Skin epidermis (tissue), 12 donors: ENCODE measurements at regions not wholly inside any gene's neighbourhood (a gene's known extent, or its start where the extent isn't known, plus 50 kb on each side); places are given as distances from the start of the nearest gene placed in this dataset.

Experiments used
- H3K27ac ChIP-seq, 21 experiments: fragments of 200-600 bp; sonication (generic) in 11 of 21; one replicate each; pipeline ENCODE4 v1.5.0; 2020; ENCODE audit warnings: mild to moderate bottlenecking in 3 of 21, inconsistent platforms in 2 of 21, moderate library complexity in 2 of 21
- H3K4me3 ChIP-seq, 7 experiments: fragments of 200-600 bp; sonication (generic) in 2 of 7; one replicate each; pipeline ENCODE4 v1.5.0; 2020; ENCODE audit warnings: inconsistent platforms in 2 of 7, mild to moderate bottlenecking in 2 of 7, moderate library complexity in 1 of 7

- Histone ChIP-seq H3K27ac (no peak overlapping the region), H3K4me3 (no peak overlapping the region)
These were observed 98.9 kb upstream of the TJP1 start for GRCh38 chr15:29921130-29921601.

GRCh38 chr15:29920515-29920914, 98.2 kb upstream of the TJP1 start:
- Histone ChIP-seq H3K4me3 (no peak overlapping the region), H3K27ac (no peak overlapping the region)

- no peak overlapping the region for H3K27ac ChIP-seq
These were observed 97.2 kb upstream of the TJP1 start for GRCh38 chr15:29919380-29919881.

DNA sequence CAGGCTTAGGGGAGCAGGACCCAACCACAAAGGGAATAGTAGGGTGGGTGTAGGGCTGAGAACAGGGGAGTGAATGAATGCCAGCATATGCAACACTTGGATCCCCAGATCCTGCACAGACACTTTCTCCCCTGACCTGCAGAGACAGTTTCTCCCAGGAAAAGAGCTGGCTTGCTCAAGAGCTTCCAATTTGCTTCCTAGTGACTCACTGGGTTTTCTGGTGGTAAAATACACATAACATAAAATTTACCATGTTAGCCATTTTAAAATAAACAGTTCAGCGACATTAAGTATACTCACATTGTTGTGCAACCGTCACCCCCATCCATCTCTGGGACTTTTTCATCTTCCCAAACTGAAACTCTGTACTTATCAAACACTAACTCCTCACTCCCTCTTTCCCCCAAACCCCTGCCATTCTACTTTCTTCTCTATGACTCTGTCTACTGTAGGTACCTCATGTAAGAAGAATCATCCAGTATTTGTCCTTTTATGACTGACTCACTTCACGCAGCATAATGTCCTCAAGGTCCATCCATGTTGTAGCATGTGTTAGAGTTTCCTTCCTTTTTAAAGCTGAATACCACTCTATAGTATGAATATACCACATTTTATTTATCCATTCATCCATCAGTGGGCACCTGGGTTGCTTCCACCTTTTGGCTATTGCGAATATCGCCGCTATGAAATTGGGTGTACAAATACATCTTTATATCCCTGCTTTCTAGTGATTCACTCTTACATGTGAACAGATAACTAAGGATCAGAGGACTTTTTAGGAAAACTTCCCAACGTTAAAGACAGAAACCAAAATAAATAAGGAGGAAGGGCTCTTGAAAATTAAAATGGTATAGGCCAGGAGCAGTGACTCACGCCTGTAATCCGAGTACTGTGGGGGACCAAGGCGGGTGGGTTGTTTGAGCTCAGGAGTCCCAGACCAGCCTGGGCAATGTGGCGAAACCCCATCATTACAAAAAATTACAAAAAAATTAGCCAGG, 95.6 kb upstream of the TJP1 start:
- H3K27ac ChIP-seq: no peak overlapping the region
- H3K4me3 ChIP-seq: no peak overlapping the region

More at GRCh38 chr15:29919380-29919881, 97.2 kb upstream of the TJP1 start:
- no peak overlapping the region for H3K4me3 ChIP-seq

GRCh38 chr15:29914511-29914926, 92.3 kb upstream of the TJP1 start:
- H3K27ac ChIP-seq: no peak overlapping the region
- no peak overlapping the region for H3K4me3 ChIP-seq

- Histone ChIP-seq H3K4me3 (no peak overlapping the region), H3K27ac (no peak overlapping the region)
These were observed 91.4 kb upstream of the TJP1 start for GRCh38 chr15:29913528-29914135.

GRCh38 chr15:29911705-29912104, 89.4 kb upstream of the TJP1 start:
- Histone ChIP-seq H3K27ac (no peak overlapping the region), H3K4me3 (no peak overlapping the region)

- H3K4me3 ChIP-seq: no peak overlapping the region
- H3K27ac ChIP-seq: no peak overlapping the region
These were observed 87.8 kb upstream of the TJP1 start for GRCh38 chr15:29910068-29910467.

DNA sequence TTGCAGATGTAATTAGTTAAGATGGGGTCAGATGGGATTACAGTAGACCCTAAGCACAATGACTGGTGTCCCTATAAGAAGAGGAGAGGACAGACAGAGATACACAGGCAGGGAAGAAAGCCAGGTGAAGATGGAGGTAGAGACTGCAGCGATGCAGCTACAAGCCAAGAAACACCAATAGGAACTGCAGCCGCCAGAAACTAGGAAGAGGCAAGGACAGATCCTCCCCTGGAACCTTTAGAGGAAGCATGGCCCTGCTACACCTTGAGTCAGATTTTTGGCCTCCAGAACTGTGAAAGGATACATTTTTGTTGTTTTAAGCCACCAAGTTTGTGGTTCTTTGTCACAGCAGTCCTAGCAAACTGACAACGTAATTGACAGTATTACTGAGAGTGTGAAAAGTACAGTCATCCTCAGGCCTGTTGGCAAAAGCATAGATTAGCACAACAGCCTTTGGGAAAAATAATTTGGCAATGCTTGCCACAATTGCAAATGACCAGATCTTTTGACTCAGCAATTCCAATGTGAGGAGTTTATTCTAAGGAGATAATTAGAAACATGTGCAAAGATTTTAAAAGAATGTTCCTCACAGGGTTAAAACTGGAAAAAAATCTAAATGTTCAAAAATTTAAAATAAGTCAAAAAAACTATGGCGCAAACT, 82.6 kb upstream of the TJP1 start:
- Histone ChIP-seq H3K4me3 (no peak overlapping the region), H3K27ac (no peak overlapping the region)

- H3K27ac ChIP-seq: no peak overlapping the region
These were observed 81.7 kb upstream of the TJP1 start for GRCh38 chr15:29903785-29904464.

GRCh38 chr15:29903028-29903427, 80.8 kb upstream of the TJP1 start:
- H3K4me3 ChIP-seq: no peak overlapping the region
- no peak overlapping the region for H3K27ac ChIP-seq

More at GRCh38 chr15:29903785-29904464, 81.7 kb upstream of the TJP1 start:
- H3K4me3 ChIP-seq: no peak overlapping the region

- Histone ChIP-seq H3K4me3 (no peak overlapping the region), H3K27ac (no peak overlapping the region)
These were observed 78.2 kb upstream of the TJP1 start for GRCh38 chr15:29900237-29901189.

DNA sequence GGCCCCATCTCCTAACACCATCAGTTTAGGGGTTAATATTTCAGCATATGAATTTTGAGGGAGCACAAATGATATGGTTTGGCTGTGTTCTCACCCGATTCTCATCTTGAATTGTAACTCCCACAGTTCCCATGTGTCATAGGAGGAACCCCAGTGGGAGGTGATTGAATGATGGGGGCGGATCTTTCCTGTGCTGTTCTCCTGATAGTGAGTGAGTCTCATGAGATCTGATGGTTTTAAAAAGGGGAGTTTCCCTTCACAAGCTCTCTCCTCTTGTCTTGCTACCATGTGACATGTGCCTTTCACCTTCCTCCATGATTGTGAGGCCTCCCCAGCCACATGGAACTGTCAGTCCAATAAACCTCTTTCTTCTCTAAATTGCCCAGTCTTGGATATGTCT, 73.8 kb upstream of the TJP1 start:
- no peak overlapping the region for H3K27ac ChIP-seq
- no peak overlapping the region for H3K4me3 ChIP-seq

GRCh38 chr15:29891096-29891457, 68.8 kb upstream of the TJP1 start:
- H3K4me3 ChIP-seq: no peak overlapping the region
- no peak overlapping the region for H3K27ac ChIP-seq

DNA sequence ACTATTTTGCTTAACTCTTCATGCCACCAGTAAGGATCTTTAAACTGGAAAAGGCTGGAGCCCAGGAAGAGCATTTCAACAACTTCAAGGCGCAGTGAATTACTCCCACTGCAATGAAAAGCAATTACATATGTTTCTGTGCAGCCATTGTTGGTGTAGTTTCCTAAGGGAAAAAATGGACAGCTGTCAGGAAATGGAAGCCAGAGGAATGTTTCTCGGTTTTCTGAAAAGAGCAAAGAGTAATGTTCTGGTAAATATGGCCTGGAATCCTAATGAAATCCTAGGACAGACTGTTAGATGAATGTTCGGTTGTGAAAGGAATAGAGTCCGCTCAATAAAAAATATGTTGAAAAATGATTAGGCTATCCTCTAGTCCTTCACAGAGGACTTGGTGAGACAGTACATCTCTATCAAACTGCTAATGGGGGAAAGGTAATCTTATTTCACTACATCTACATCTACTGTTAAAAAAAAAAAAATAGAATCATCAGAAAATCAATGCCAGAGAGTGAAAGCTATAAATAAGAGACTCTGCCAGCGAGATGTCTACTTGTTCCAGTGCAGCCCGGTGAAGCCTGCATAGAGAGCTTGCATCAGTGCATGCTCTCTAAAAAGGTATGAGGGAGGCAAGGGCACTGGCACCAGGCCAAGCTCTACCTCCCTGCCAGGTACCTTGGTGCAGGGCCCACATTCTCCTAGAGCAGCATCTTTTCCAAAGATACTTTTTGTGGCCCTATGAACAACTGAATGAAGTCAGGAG, 68.2 kb upstream of the TJP1 start:
- Histone ChIP-seq H3K27ac (no peak overlapping the region), H3K4me3 (no peak overlapping the region)

- H3K4me3 ChIP-seq: no peak overlapping the region
- no peak overlapping the region for H3K27ac ChIP-seq
These were observed 67.5 kb upstream of the TJP1 start for GRCh38 chr15:29889542-29890329.

DNA sequence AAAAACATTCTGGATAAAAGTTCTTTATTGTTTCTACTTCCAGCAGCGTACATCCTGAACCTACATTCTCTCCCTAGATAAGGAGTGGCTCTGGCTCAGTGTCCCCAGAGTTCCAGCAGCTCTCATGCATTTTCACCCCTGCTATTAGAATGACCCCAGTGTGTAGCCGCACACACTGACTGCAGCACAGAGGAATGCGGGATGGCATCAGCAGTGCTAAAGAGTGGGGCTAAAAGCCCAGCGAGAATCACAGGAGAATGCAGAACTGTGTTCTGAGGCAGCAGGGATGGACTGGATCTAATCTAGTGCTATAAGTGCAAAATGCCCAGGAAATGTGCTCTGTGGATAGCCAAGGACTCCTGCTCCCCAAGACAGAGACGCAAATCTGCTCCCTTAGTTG, 66.4 kb upstream of the TJP1 start:
- Histone ChIP-seq H3K27ac (no peak overlapping the region), H3K4me3 (no peak overlapping the region)
